Right atrium auricular region (tissue), 2 donors: ENCODE measurements at regions not wholly inside any gene's neighbourhood (a gene's known extent, or its start where the extent isn't known, plus 50 kb on each side); places are given as distances from the start of the nearest gene placed in this dataset.
"Not testable (repeated sequence)": the region's sequence is repeated elsewhere in the genome, so short reads cannot be mapped to it uniquely, and the experiment has no call there.

Experiments
- DNase-seq: peaks from one replicate; pipeline ENCODE4 v3.0.0-alpha.2; 2019; ENCODE audit warnings: low spot score
- H3K27ac ChIP-seq, 2 donors: fragments of 200-600 bp; sonication (generic); 1 replicate in 1 of 2; 2 replicates in 1 of 2; pipeline ENCODE4 v1.5.1; 2016 to 2019
- H3K27me3 ChIP-seq, 2 donors: fragments of 200-600 bp; sonication (generic); one replicate each; pipeline versions ENCODE4 v1.5.1 to v1.6.0; 2017 to 2019
- H3K36me3 ChIP-seq: fragments of 200-600 bp; sonication (generic); one replicate; pipeline ENCODE4 v1.5.1; 2016
- H3K4me1 ChIP-seq, 2 donors: fragments of 200-600 bp; sonication (generic); one replicate each; pipeline versions ENCODE4 v1.5.1 to v1.6.0; 2017 to 2019
- H3K4me3 ChIP-seq, 2 donors: fragments of 200-600 bp; sonication (generic); 1 replicate in 1 of 2; 2 replicates in 1 of 2; pipeline ENCODE4 v1.5.1; 2017 to 2019; ENCODE audit warnings: mild to moderate bottlenecking in 1 of 2, moderate library complexity in 1 of 2
- H3K9me3 ChIP-seq, 2 donors: fragments of 200-600 bp; sonication (generic); one replicate each; pipeline ENCODE4 v1.5.1; 2019
- CTCF ChIP-seq, 2 donors: fragments of 200-600 bp; sonication (generic); IDR thresholded peaks; one replicate each; pipeline ENCODE4 v1.5.1; 2019; ENCODE audit warnings: antibody characterized with exemption in 2 of 2

- H3K36me3 ChIP-seq, H3K4me3 ChIP-seq, H3K4me1 ChIP-seq, H3K27ac ChIP-seq, DNase-seq, H3K9me3 ChIP-seq, H3K27me3 ChIP-seq: not testable (repeated sequence)
Measured at GRCh38 chr1:83438316-83438715, 560.6 kb downstream of the TTLL7 start.

- H3K4me1 ChIP-seq, H3K27ac ChIP-seq, H3K36me3 ChIP-seq, H3K9me3 ChIP-seq, H3K27me3 ChIP-seq, DNase-seq, H3K4me3 ChIP-seq: not testable (repeated sequence)
Measured at GRCh38 chr1:83435336-83435735, 563.6 kb downstream of the TTLL7 start.

- not testable (repeated sequence) for H3K27me3 ChIP-seq, DNase-seq, H3K4me1 ChIP-seq, H3K27ac ChIP-seq, H3K36me3 ChIP-seq, H3K4me3 ChIP-seq, H3K9me3 ChIP-seq
Measured at GRCh38 chr1:83427566-83427965, 571.4 kb downstream of the TTLL7 start.

- not testable (repeated sequence) for H3K27ac ChIP-seq, H3K4me1 ChIP-seq, H3K9me3 ChIP-seq, DNase-seq, H3K36me3 ChIP-seq, H3K27me3 ChIP-seq, H3K4me3 ChIP-seq
Measured at GRCh38 chr1:83423382-83423781, 575.5 kb downstream of the TTLL7 start.

GRCh38 chr1:83418558-83418957, 580.4 kb downstream of the TTLL7 start:
- Histone ChIP-seq H3K9me3 (no peaks in the 10 kb centered on the region), H3K36me3 (no peaks in the 10 kb centered on the region), H3K4me3 (no peak overlapping the region), H3K27ac (no peak overlapping the region), H3K4me1 (no peaks in the 10 kb centered on the region), H3K27me3 (no peaks in the 10 kb centered on the region)
- TF ChIP-seq CTCF (IDR thresholded peaks at IDR 0.05): no peak
- no peak for DNase-seq

- H3K4me3 ChIP-seq, H3K36me3 ChIP-seq, H3K27ac ChIP-seq, H3K4me1 ChIP-seq, H3K9me3 ChIP-seq, H3K27me3 ChIP-seq, DNase-seq: not testable (repeated sequence)
Measured at GRCh38 chr1:83413839-83414107, 585.2 kb downstream of the TTLL7 start.

GRCh38 chr1:83410746-83411413, 588.1 kb downstream of the TTLL7 start:
- not testable (repeated sequence) for H3K9me3 ChIP-seq, H3K27me3 ChIP-seq, DNase-seq, H3K4me1 ChIP-seq, H3K4me3 ChIP-seq, H3K27ac ChIP-seq, H3K36me3 ChIP-seq

- not testable (repeated sequence) for H3K27ac ChIP-seq, DNase-seq, H3K36me3 ChIP-seq, H3K4me3 ChIP-seq, H3K27me3 ChIP-seq, H3K4me1 ChIP-seq, H3K9me3 ChIP-seq
Measured at GRCh38 chr1:83406693-83407371, 592.1 kb downstream of the TTLL7 start.

- H3K4me3 ChIP-seq, H3K27me3 ChIP-seq, DNase-seq, H3K27ac ChIP-seq, H3K4me1 ChIP-seq, H3K36me3 ChIP-seq, H3K9me3 ChIP-seq: not testable (repeated sequence)
Measured at GRCh38 chr1:83405789-83406188, 593.1 kb downstream of the TTLL7 start.

- not testable (repeated sequence) for H3K9me3 ChIP-seq, H3K36me3 ChIP-seq, H3K4me3 ChIP-seq, DNase-seq, H3K27me3 ChIP-seq, H3K27ac ChIP-seq, H3K4me1 ChIP-seq
Measured at GRCh38 chr1:83403500-83403899, 595.4 kb downstream of the TTLL7 start.

- DNase-seq, H3K36me3 ChIP-seq, H3K4me3 ChIP-seq, H3K27ac ChIP-seq, H3K9me3 ChIP-seq, H3K27me3 ChIP-seq, H3K4me1 ChIP-seq: not testable (repeated sequence)
Measured at GRCh38 chr1:83401146-83401545, 597.8 kb downstream of the TTLL7 start.

- not testable (repeated sequence) for H3K9me3 ChIP-seq, H3K27ac ChIP-seq, H3K4me3 ChIP-seq, H3K4me1 ChIP-seq, H3K36me3 ChIP-seq, H3K27me3 ChIP-seq, DNase-seq
Measured at GRCh38 chr1:83400173-83400572, 598.8 kb downstream of the TTLL7 start.

- H3K4me1 ChIP-seq, H3K27me3 ChIP-seq, H3K27ac ChIP-seq, H3K9me3 ChIP-seq, H3K4me3 ChIP-seq, H3K36me3 ChIP-seq, DNase-seq: not testable (repeated sequence)
Measured at GRCh38 chr1:83398125-83398524, 600.8 kb downstream of the TTLL7 start.

- H3K27ac ChIP-seq, H3K36me3 ChIP-seq, DNase-seq, H3K4me1 ChIP-seq, H3K27me3 ChIP-seq, H3K4me3 ChIP-seq, H3K9me3 ChIP-seq: not testable (repeated sequence)
Measured at GRCh38 chr1:83395130-83395529, 603.8 kb downstream of the TTLL7 start.

GRCh38 chr1:83386946-83387345, 612.0 kb downstream of the TTLL7 start:
- not testable (repeated sequence) for H3K36me3 ChIP-seq, H3K9me3 ChIP-seq, DNase-seq, H3K27ac ChIP-seq, H3K4me3 ChIP-seq, H3K4me1 ChIP-seq, H3K27me3 ChIP-seq
